Colonic mucosa (tissue), 4 donors: ENCODE measurements at regions not wholly inside any gene's neighbourhood (a gene's known extent, or its start where the extent isn't known, plus 50 kb on each side); places are given as distances from the start of the nearest gene placed in this dataset.

Source experiments
- DNase-seq: peaks from one replicate; pipeline ENCODE4 v3.0.0-alpha.2; 2020
- H3K27ac ChIP-seq: fragments of 200-600 bp; one replicate; pipeline ENCODE4 v1.8.0; 2021
- H3K27me3 ChIP-seq: fragments of 200-600 bp; one replicate; pipeline ENCODE4 v1.8.0; 2021
- H3K36me3 ChIP-seq: fragments of 200-600 bp; one replicate; pipeline ENCODE4 v1.8.0; 2021
- H3K4me1 ChIP-seq: fragments of 200-600 bp; one replicate; pipeline ENCODE4 v1.8.0; 2021; ENCODE audit warnings: mild to moderate bottlenecking
- H3K4me3 ChIP-seq: fragments of 200-600 bp; one replicate; pipeline ENCODE4 v1.8.0; 2021
- H3K9ac ChIP-seq, 2 donors: one replicate each; pipeline ENCODE4 v1.7.0; 2013; ENCODE audit warnings: control low read depth in 2 of 2, low read depth in 2 of 2, low read length in 2 of 2
- H3K9me3 ChIP-seq: fragments of 200-600 bp; one replicate; pipeline ENCODE4 v1.8.0; 2021
- intact Hi-C: fragments of 100-400 bp; cut with DNase I; formaldehyde crosslinking; loops from one replicate; pipeline ENCODE4 v1.14.1; 2022
- TF ChIP-seq, protein P1 (sequence below): fragments of 200-600 bp; IDR thresholded peaks from one replicate; pipeline ENCODE4 v1.8.0; 2022; ENCODE audit warnings: antibody characterized with exemption, mild to moderate bottlenecking
- donor health status: healthy.
- donor health status: DM: no; HTN: no; CAD: no.
- donor health status: DM: no; HTN: no; CAD: no.

DNA sequence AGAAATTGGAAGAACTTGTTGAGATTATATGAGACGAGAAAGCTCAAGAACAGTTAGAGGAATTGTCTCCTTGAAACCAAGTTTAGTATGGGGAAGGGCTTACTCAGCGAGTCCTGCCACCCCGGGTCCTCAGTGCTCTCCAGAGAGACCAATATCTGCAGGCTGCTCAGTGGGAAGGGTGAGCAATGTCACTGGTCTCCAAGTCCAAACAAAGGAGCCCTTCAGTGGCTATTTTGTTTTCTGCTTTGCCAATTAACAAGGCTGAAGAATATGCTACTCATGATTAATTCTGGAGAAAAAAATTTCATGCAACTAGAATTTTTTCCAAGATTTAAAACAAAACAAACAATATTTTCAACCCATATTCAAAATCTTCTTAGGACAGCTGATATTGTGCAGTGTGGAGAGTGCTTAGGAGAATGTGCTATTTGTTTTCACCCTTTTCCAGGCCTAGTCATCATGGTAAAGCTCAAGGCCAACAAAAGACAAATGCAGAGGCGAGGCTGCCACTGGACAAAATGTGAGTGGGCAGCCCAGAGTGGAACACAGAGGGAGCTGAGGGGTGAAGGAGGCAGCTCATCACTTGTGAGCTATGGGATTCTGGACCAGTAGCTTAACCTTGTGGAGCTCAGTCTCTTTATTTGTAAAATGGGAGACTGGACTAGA, 83.8 kb upstream of the TMEM17 start:
- H3K36me3 ChIP-seq, result no peaks in the 10 kb centered on the region
- no peaks in the 10 kb centered on the region for H3K4me1 ChIP-seq
- no peak overlapping the region for H3K4me3 ChIP-seq
- no peak for DNase-seq
- H3K27me3 ChIP-seq, result no peaks in the 10 kb centered on the region
- H3K9me3 ChIP-seq, result no peaks in the 10 kb centered on the region
- H3K27ac ChIP-seq, result no peak overlapping the region
- intact Hi-C loops, result no loop called here
- TF ChIP-seq, protein P1, sequence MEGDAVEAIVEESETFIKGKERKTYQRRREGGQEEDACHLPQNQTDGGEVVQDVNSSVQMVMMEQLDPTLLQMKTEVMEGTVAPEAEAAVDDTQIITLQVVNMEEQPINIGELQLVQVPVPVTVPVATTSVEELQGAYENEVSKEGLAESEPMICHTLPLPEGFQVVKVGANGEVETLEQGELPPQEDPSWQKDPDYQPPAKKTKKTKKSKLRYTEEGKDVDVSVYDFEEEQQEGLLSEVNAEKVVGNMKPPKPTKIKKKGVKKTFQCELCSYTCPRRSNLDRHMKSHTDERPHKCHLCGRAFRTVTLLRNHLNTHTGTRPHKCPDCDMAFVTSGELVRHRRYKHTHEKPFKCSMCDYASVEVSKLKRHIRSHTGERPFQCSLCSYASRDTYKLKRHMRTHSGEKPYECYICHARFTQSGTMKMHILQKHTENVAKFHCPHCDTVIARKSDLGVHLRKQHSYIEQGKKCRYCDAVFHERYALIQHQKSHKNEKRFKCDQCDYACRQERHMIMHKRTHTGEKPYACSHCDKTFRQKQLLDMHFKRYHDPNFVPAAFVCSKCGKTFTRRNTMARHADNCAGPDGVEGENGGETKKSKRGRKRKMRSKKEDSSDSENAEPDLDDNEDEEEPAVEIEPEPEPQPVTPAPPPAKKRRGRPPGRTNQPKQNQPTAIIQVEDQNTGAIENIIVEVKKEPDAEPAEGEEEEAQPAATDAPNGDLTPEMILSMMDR, result no peak
- no peak overlapping the region for H3K9ac ChIP-seq

DNA sequence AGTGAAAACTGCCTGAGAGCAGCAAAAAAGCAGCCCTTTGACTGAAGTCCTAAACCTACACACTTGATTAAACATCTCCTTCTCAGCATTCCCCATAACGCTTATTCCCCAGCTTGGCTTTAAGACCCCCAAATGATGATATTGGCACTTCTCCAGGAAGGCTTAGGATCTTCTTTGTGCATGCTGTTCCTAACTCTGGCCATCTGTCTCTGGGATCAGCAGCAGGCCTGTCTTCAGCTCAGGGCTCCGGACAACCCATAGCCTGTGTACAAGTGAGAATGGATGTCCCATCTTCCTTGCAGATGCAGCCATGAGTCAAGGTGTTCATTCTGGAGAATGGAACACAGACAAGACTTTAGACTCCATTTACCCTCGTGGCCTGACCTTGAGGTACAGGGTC, 81.6 kb upstream of the TMEM17 start:
- intact Hi-C loops, result no loop called here
- Histone ChIP-seq H3K9me3 (no peaks in the 10 kb centered on the region), H3K4me1 (no peaks in the 10 kb centered on the region), H3K36me3 (no peaks in the 10 kb centered on the region), H3K9ac (no peak overlapping the region), H3K4me3 (no peak overlapping the region), H3K27me3 (no peaks in the 10 kb centered on the region), H3K27ac (no peak overlapping the region)
- TF ChIP-seq, protein P1, result no peak
- DNase-seq, result no peak

DNA sequence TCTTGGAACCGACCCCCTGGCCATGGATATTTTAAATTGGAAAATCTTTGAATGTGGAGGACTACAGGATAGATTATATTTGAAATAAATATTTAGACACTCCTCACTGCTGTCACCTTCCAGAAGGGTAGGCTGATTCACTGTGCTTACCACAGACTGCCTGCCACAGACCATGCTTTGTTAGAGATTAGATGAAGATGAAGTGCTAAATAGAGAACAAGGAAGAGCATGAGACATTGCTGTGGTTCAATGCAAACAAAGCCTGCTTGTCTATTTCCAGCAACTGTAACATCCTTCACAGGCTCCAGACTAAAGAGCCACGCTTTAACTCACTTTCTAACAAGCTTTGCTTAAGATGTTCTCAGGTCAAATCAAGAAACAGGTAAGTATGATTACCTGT, 81.0 kb upstream of the TMEM17 start:
- DNase-seq, result no peak
- H3K27me3 ChIP-seq, result no peaks in the 10 kb centered on the region
- intact Hi-C loops, result no loop called here
- H3K4me1 ChIP-seq, result no peaks in the 10 kb centered on the region
- no peaks in the 10 kb centered on the region for H3K36me3 ChIP-seq
- H3K4me3 ChIP-seq, result no peak overlapping the region
- no peak overlapping the region for H3K9ac ChIP-seq
- no peak overlapping the region for H3K27ac ChIP-seq
- TF ChIP-seq, protein P1, result no peak
- no peaks in the 10 kb centered on the region for H3K9me3 ChIP-seq

DNA sequence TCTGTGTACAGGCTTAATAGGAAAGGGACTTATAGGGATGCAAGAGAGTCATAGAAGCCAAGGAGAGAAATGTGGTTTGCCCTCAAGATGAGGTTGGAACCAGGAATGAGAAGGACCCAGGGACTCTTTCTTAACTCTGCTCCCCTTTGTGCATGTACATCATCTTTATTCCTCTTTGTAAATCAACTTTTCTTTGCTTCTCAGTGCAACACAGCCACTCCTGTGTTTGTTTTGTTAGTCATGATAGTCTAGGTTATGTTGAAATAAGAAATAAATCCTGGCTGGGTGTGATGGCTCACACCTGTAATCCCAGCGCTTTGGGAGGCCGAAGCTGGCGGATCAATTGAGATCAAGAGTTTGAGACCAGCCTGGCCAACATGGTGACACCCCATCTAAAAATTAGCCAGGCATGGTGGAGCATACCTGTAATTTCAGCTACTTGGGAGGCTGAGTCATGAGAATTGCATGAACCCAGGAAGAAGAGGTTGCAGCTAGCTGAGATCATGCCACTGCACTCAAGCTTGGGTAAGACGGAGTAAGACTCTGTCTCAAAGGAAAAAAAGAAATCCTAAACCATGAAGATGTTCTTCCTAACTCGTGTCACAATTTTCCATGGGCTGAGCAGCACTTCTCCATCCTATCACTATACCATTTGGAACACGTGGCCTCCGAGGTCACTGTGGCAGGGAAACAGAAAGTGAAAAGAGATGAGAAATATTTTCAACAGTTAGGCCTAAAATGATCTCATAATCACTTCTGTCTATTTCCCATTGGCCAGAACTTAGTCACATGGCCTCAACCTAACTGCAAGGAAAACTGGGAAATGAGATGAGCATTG, 73.0 kb upstream of the TMEM17 start:
- DNase-seq, result peak; percentile 28
- TF ChIP-seq, protein P1, result no peak
- Histone ChIP-seq H3K27ac (no peak overlapping the region), H3K36me3 (no peaks in the 10 kb centered on the region), H3K4me1 (no peaks in the 10 kb centered on the region), H3K4me3 (no peak overlapping the region), H3K9me3 (no peaks in the 10 kb centered on the region), H3K27me3 (no peaks in the 10 kb centered on the region), H3K9ac (no peak overlapping the region)
- intact Hi-C loops, result no loop called here

DNA sequence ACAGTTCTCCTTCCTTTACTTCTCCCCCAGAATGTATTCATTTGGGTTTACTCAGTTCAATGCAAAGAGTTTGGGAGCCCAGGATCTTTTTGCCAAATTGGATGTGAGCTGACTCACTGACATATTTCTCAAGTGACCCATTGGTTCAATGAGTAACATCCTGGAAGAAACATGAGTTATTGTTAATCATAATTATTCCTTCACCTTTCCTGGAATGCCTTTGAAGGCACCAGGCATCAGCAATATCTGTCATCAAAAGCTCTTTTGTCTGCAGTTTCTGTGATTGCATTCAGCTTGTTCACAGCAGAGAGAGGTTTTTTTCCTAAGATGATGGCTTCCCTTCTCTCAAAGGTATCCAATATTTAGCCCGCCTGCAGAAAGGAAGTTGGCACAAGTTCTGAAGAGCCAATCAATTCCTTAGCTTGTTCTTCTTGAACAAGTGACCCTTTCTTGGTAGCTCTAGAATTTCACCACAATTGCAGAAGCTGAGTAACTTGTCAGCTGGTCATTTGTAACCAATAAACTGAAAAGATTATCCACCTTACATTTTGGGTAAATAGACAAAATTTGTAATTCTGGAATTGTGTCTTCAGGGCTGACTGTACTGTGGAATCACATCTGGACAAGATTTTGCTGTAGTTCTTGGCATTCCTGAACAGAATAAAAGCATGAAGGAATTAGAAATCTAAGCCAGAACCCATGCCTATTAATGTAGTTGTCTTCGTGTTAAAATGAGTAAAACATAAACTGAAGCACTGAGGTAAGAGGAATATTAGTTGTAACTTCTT, 72.2 kb upstream of the TMEM17 start:
- Histone ChIP-seq H3K4me1 (no peaks in the 10 kb centered on the region), H3K9ac (no peak overlapping the region), H3K36me3 (no peaks in the 10 kb centered on the region), H3K27ac (no peak overlapping the region), H3K4me3 (no peak overlapping the region), H3K27me3 (no peaks in the 10 kb centered on the region), H3K9me3 (no peaks in the 10 kb centered on the region)
- DNase-seq, result no peak
- intact Hi-C loops, result no loop called here
- TF ChIP-seq, protein P1, result no peak
